ENCODE measurements at regions not wholly inside any gene's neighbourhood (a gene's known extent, or its start where the extent isn't known, plus 50 kb on each side); places are given as distances from the start of the nearest gene placed in this dataset.

DNA sequence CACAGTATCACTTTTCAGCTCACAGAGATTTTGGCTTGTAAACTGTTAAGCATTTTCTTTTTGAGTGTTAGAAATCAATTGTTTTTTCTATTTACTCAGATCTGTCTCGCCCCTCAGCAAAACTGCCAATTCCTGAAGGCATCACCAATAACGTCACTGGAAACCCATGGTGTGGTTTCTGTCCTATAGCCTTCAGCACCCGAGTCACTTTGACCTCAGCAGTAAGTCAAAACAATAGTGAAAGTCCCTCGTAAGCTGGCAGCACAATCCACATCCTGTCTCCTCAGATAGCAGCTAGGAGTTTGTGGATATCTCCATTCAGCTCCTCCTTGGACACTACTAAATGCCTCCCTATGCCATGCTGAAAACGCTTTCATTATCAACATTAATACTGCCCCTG, 1787.4 kb upstream of the ADGRL3 start:
- FAIRE-seq (no peak), DNase-seq (ENCODE audit: low spot score) (no peak), ATAC-seq (no peak)
- no peak overlapping the region for H2AFZ ChIP-seq (ENCODE audit: low read length)
- CTCF ChIA-PET (ENCODE audit: low intra/inter-chr PET ratio, low total read pairs): no interaction called here
- H3K9ac ChIP-seq (ENCODE audit: insufficient read depth, low read depth, low read length): no peak overlapping the region
- no peaks in the 10 kb centered on the region for H3K4me1 ChIP-seq (ENCODE audit: insufficient read depth, low read length)
- H3K4me2 ChIP-seq (ENCODE audit: low read depth, low read length): no peak overlapping the region
- no peaks in the 10 kb centered on the region for H3K27me3 ChIP-seq (ENCODE audit: control insufficient read depth in 1 of 2, insufficient read depth in 2 of 2, low read length in 2 of 2)
- BruUV-seq (replicated peaks): no TSS peak
- WGBS (ENCODE audit: low lambda C conversion rate): 0% methylated on average over 5 of the region's 5 CpGs
- TF ChIP-seq CHD2 (IDR thresholded peaks at IDR 0.05; ENCODE audit: low read depth, low read length) (no peak), MAFF (IDR thresholded peaks at IDR 0.05; ENCODE audit: low read depth, low read length) (no peak), GATAD1 (CRISPR knock-in tag; IDR thresholded peaks at IDR 0.05) (no peak), BORCS8-MEF2B (CRISPR knock-in tag; IDR thresholded peaks at IDR 0.05) (no peak), KDM3A (CRISPR knock-in tag; IDR thresholded peaks at IDR 0.05; ENCODE audit: low read depth) (no peak), EHMT2 (IDR thresholded peaks at IDR 0.05; ENCODE audit: borderline replicate concordance, low read depth, low read length) (no peak), RCOR2 (CRISPR knock-in tag; IDR thresholded peaks at IDR 0.05) (no peak), ZNF556 (CRISPR knock-in tag; IDR thresholded peaks at IDR 0.05; ENCODE audit: borderline replicate concordance) (no peak), MIER2 (CRISPR knock-in tag; IDR thresholded peaks at IDR 0.05) (no peak), ZNF44 (CRISPR knock-in tag; IDR thresholded peaks at IDR 0.05) (no peak), DNMT3B (CRISPR knock-in tag; conservative IDR thresholded peaks at IDR 0.05) (no peak), YEATS2 (CRISPR knock-in tag; IDR thresholded peaks at IDR 0.05; ENCODE audit: borderline replicate concordance) (no peak)
- TF ChIP-seq, protein P1, sequence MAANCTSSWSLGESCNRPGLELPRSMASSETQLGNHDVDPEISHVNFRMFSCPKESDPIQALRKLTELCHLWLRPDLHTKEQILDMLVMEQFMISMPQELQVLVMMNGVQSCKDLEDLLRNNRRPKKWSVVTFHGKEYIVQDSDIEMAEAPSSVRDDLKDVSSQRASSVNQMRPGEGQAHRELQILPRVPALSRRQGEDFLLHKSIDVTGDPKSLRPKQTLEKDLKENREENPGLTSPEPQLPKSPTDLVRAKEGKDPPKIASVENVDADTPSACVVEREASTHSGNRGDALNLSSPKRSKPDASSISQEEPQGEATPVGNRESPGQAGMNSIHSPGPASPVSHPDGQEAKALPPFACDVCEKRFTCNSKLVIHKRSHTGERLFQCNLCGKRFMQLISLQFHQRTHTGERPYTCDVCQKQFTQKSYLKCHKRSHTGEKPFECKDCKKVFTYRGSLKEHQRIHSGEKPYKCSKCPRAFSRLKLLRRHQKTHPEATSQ (CRISPR knock-in tag; IDR thresholded peaks at IDR 0.05; ENCODE audit: borderline replicate concordance): no peak
- TF ChIP-seq, protein P2, sequence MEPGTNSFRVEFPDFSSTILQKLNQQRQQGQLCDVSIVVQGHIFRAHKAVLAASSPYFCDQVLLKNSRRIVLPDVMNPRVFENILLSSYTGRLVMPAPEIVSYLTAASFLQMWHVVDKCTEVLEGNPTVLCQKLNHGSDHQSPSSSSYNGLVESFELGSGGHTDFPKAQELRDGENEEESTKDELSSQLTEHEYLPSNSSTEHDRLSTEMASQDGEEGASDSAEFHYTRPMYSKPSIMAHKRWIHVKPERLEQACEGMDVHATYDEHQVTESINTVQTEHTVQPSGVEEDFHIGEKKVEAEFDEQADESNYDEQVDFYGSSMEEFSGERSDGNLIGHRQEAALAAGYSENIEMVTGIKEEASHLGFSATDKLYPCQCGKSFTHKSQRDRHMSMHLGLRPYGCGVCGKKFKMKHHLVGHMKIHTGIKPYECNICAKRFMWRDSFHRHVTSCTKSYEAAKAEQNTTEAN (CRISPR knock-in tag; conservative IDR thresholded peaks at IDR 0.05): no peak
- TF ChIP-seq, protein P3, sequence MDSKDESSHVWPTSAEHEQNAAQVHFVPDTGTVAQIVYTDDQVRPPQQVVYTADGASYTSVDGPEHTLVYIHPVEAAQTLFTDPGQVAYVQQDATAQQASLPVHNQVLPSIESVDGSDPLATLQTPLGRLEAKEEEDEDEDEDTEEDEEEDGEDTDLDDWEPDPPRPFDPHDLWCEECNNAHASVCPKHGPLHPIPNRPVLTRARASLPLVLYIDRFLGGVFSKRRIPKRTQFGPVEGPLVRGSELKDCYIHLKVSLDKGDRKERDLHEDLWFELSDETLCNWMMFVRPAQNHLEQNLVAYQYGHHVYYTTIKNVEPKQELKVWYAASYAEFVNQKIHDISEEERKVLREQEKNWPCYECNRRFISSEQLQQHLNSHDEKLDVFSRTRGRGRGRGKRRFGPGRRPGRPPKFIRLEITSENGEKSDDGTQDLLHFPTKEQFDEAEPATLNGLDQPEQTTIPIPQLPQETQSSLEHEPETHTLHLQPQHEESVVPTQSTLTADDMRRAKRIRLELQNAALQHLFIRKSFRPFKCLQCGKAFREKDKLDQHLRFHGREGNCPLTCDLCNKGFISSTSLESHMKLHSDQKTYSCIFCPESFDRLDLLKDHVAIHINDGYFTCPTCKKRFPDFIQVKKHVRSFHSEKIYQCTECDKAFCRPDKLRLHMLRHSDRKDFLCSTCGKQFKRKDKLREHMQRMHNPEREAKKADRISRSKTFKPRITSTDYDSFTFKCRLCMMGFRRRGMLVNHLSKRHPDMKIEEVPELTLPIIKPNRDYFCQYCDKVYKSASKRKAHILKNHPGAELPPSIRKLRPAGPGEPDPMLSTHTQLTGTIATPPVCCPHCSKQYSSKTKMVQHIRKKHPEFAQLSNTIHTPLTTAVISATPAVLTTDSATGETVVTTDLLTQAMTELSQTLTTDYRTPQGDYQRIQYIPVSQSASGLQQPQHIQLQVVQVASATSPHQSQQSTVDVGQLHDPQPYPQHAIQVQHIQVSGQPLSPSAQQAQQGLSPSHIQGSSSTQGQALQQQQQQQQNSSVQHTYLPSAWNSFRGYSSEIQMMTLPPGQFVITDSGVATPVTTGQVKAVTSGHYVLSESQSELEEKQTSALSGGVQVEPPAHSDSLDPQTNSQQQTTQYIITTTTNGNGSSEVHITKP (CRISPR knock-in tag; IDR thresholded peaks at IDR 0.05; ENCODE audit: low read depth): no peak
- TF ChIP-seq, protein P4, sequence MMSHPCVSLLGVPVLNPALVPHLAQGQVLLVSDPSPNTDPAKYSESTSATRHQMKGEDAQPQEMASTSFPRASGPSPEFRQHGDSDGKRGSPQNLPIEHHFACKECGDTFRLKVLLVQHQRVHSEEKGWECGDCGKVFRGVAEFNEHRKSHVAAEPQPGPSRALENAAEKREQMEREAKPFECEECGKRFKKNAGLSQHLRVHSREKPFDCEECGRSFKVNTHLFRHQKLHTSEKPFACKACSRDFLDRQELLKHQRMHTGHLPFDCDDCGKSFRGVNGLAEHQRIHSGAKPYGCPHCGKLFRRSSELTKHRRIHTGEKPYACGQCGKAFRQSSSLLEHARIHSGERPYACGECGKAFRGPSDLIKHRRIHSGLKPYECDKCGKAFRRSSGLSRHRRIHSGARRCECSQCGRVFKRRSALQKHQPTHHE (CRISPR knock-in tag; IDR thresholded peaks at IDR 0.05; ENCODE audit: borderline replicate concordance): no peak
- TF ChIP-seq, protein P5, sequence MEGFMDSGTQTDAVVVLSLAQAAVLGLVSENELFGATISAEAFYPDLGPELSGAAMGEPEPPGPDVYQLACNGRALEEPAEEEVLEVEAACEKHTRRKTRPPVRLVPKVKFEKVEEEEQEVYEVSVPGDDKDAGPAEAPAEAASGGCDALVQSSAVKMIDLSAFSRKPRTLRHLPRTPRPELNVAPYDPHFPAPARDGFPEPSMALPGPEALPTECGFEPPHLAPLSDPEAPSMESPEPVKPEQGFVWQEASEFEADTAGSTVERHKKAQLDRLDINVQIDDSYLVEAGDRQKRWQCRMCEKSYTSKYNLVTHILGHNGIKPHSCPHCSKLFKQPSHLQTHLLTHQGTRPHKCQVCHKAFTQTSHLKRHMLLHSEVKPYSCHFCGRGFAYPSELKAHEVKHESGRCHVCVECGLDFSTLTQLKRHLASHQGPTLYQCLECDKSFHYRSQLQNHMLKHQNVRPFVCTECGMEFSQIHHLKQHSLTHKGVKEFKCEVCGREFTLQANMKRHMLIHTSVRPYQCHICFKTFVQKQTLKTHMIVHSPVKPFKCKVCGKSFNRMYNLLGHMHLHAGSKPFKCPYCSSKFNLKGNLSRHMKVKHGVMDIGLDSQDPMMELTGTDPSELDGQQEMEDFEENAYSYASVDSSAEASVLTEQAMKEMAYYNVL (CRISPR knock-in tag; IDR thresholded peaks at IDR 0.05; ENCODE audit: borderline replicate concordance): no peak
- H3K27ac ChIP-seq (ENCODE audit: extremely low read length, insufficient read depth, low read length): no peak overlapping the region
- no peaks in the 10 kb centered on the region for H3K79me2 ChIP-seq (ENCODE audit: insufficient read depth, low read length)
- no peak overlapping the region for H3K4me3 ChIP-seq (replicated peaks in 1 of 3; ENCODE audit: insufficient read depth in 1 of 3, low read depth in 2 of 3, low read length in 3 of 3)
- POLR2A ChIA-PET: no interaction called here
- intact Hi-C loops (cut with micrococcal nuclease; ENCODE audit: unreplicated experiment) (no loop called here), in situ Hi-C loops (cut with HindIII; ENCODE audit: extremely low pct_ligation_motif_present, low pct_unique_long_range_greater_than_20kb) (no loop called here)
- no peaks in the 10 kb centered on the region for H3K36me3 ChIP-seq (replicated peaks in 1 of 2; ENCODE audit: control insufficient read depth in 1 of 2, insufficient read depth in 2 of 2, low read length in 2 of 2)
- no peaks in the 10 kb centered on the region for H4K20me1 ChIP-seq (ENCODE audit: insufficient read depth, low read length)
- H3K9me3 ChIP-seq (ENCODE audit: low read length): no peaks in the 10 kb centered on the region
